HG03432 (cell line): ENCODE measurements at regions not wholly inside any gene's neighbourhood (a gene's known extent, or its start where the extent isn't known, plus 50 kb on each side); places are given as distances from the start of the nearest gene placed in this dataset.
"Not testable (repeated sequence)": the region's sequence is repeated elsewhere in the genome, so short reads cannot be mapped to it uniquely, and the experiment has no call there.

ENCODE experiments used
- ATAC-seq: cut with Tn5 transposase; IDR thresholded peaks from one replicate; pipeline ENCODE4 v1.9.1; 2021; ENCODE audit warnings: mild to moderate bottlenecking, moderate library complexity; ENCODE audit not compliant: unreplicated experiment

- ATAC-seq = no peak
Measured at GRCh38 chr3:171915275-171915674, 72.1 kb downstream of the TMEM212 start.

GRCh38 chr3:171916888-171917287, 73.7 kb downstream of the TMEM212 start:
- ATAC-seq = no peak

GRCh38 chr3:171922629-171923028, 79.5 kb downstream of the TMEM212 start:
- not testable (repeated sequence) for ATAC-seq

- not testable (repeated sequence) for ATAC-seq
Measured at GRCh38 chr3:171923668-171924067, 80.5 kb downstream of the TMEM212 start.

- not testable (repeated sequence) for ATAC-seq
Measured at GRCh38 chr3:171924864-171925263, 81.7 kb downstream of the TMEM212 start.

DNA sequence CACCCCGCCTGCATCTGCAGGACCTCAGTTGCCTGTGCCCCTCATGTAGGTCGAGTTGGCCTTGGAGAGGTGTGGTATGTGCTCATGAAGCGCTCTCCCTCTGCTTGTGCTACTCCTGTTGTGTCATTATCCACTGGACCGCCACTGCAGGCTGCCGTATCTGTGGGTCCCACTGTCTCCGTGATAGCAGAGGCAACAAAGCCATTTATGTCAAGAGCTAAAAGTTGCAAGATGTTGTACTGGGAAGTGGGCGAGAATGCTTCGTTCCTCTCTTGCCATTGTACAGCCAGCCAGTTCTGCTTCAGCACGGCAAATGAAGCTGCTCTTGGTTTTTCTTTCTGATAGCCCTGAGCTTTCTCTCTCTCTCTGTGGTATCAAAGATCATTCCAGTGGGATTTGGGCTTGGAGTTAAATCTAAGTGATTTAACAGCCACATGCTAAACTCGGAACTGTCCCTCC, 89.0 kb downstream of the TMEM212 start:
- ATAC-seq = no peak

DNA sequence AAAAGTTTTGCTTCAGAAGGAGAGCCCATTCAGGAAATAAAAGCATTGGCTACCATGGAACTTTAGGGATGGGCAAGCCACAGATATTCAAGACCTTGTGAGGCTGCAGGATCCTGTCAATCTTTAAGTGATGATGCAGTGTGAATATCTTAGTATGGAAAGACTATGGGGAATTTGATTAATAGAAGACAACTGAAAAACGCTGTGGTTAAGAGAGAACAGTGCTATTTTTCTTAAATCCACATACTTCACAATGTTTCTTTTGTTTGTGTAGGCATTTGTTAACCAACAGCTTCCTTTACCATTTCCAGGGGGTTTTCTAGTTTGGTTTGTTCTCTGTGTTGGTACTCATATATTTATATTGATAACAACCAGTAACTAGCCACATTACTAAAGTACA, 90.3 kb downstream of the TMEM212 start:
- no peak for ATAC-seq

DNA sequence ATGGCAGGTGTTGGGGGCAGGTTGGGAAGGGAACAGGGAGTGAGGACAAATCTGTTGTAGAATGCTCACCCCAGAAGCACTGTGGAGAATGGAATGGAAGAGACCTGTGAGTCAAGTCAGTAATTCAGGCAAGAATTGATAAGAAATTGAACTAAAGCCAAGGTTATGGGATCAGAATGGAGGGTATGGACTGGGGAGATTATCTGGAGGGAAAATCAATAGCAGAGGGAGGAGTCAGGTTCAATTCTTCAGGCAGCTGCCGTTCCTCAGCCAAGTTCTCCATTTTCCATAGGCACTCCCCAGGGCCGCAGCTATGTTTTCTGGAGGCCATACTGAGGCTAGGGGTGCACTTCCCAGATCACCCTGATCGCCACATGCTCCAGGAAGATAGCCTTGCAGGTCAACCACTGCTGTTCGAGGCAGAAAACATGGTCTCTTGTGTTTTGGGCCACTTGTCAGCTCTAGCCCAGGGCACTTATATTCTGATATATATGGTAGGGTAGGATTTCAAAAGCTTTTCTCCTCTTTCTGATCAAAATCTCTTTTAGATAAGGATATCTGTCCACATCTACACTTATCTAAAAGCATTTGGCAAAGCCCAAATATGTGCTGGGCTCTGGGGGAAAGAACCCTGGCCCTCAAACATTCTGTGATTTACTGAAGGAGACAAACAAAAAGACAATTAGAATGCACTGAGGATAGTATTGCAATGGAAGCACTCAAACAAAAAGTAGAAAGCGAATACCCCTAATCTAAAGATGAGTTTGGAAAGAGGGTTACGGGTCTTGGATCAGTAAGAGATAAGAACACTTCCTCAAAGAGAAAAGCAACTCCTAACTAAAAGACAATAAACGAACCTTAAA, 92.3 kb downstream of the TMEM212 start:
- no peak for ATAC-seq

DNA sequence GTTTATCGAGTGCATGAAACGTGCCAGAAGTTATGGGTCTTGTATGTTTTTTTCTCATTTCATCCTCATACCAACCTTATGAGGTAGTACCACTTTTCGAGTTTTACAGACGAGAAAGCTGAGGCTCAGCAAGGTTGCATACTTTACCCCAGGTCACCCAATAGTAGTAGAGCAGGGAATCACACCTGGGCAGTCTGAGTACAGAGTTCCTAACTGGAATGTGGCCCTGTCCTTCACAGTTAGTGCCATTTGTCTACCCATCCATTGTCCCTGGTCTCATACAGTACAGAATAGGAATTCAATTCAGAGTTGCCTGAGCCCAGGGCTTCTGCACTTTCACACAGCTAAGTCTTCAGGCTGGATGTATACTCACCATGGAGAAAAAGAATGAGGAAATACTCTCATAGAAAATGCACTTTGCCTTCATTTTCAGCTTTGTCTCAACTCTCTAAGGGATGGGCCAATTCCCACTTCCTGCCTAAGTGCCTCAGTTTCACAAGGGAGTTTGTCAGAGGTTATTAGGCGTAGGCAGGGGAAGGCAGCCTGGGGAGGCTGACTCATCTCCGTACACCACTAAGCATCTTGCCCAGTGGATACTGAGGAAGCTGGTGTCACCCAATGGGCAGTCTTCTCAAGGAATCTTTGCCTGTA, 93.2 kb downstream of the TMEM212 start:
- peak; percentile 40 for ATAC-seq

DNA sequence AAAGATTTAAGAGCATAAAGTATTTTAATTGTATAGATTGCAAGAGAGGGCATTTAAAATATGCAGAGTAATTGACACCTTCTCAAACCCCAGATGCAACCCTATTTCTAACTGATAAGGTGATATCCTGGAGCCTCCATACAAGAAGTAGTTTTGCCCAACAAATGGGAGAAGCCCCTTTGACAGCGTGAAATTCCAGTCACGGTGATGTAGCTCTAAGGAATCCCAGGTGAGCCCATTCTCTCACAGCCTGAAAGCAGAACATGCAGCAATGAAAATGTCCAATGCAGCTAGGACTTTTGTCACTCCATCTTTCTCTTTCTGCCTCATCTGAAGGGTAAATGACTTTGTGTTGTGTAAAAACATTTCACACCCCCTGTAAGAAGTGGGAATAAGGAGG, 96.4 kb downstream of the TMEM212 start:
- no peak for ATAC-seq

- ATAC-seq = no peak
Measured at GRCh38 chr3:171940151-171940649, 97.1 kb downstream of the TMEM212 start.

GRCh38 chr3:171943262-171944117, 95.9 kb upstream of the FNDC3B start:
- ATAC-seq = no peak

GRCh38 chr3:171944118-171945016, 95.0 kb upstream of the FNDC3B start:
- no peak for ATAC-seq

- no peak for ATAC-seq
Measured at GRCh38 chr3:171948674-171949073, 90.7 kb upstream of the FNDC3B start.

DNA sequence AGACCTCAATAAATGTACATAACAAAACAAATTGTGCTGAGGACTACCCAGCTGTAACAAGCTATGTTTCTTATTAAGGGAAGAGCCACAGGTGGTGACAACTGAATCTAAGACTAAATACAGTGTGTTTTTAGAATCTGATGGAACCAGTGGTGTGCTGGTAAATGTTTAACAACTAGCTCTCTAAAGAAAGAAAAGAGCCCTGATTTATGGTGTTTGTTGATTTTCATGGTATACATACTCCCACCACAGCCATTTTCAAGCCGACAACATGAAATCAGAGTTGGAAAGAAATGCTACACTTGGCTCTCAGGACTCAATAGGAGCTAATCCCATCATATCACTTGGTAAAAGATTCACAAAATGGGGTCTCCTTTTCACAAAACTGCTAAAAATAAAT, 89.8 kb upstream of the FNDC3B start:
- no peak for ATAC-seq

GRCh38 chr3:171950373-171950772, 89.0 kb upstream of the FNDC3B start:
- no peak for ATAC-seq

DNA sequence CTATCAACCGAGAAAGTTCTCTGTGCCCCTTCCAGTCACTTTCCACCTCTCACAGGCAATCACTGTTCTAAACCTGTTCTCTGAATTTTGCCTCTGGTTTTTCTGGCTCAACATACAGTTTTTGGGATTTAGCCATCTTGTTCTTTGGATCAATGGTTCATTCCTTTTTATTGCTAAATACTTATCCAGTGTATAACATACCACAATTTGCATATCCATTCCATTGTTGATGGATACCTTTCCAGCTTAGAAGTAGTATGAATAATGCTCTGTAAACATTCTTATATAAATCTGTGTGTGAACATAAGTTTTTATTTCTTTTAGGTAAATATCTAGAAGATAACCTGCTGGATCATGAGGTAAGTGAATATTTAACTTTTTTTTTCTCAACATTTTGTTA, 87.8 kb upstream of the FNDC3B start:
- no peak for ATAC-seq

- no peak for ATAC-seq
Measured at GRCh38 chr3:171953301-171954022, 85.9 kb upstream of the FNDC3B start.

GRCh38 chr3:171954690-171955383, 84.5 kb upstream of the FNDC3B start:
- no peak for ATAC-seq
